ENCODE measurements at regions not wholly inside any gene's neighbourhood (a gene's known extent, or its start where the extent isn't known, plus 50 kb on each side); places are given as distances from the start of the nearest gene placed in this dataset.

GRCh38 chr12:53824001-53824712 lies 72.4 kb upstream of the CISTR start:
- Mint-ChIP-seq H3K27ac (no peak overlapping the region), H3K9me3 (no peaks in the 10 kb centered on the region), H3K36me3 (no peaks in the 10 kb centered on the region), H3K4me3 (no peak overlapping the region), H3K27me3 (peaks cover 48 to 64% of the 10 kb centered on the region in 2 donors), H3K4me1 (ENCODE audit: low read depth in 2 of 2) (no peaks in the 10 kb centered on the region)
- DNase-seq (ENCODE audit: low spot score) = no peak
- no peak for ATAC-seq

- no peak overlapping the region for H3K27ac Mint-ChIP-seq
- peaks cover 41 to 52% of the 10 kb centered on the region in 2 donors for H3K27me3 Mint-ChIP-seq
- H3K4me3 Mint-ChIP-seq = no peak overlapping the region
- no peaks in the 10 kb centered on the region for H3K9me3 Mint-ChIP-seq
- DNase-seq (ENCODE audit: low spot score) = no peak
- no peak for ATAC-seq
- H3K36me3 Mint-ChIP-seq = no peaks in the 10 kb centered on the region
- H3K4me1 Mint-ChIP-seq (ENCODE audit: low read depth in 2 of 2) = no peaks in the 10 kb centered on the region
These were observed 73.7 kb upstream of the CISTR start for GRCh38 chr12:53825246-53826081.

GRCh38 chr12:53827306-53827705 lies 75.5 kb upstream of the CISTR start:
- Mint-ChIP-seq H3K4me1 (ENCODE audit: low read depth in 2 of 2) (no peaks in the 10 kb centered on the region), H3K27ac (no peak overlapping the region), H3K4me3 (no peak overlapping the region), H3K27me3 (peaks cover 30 to 46% of the 10 kb centered on the region in 2 donors), H3K9me3 (no peaks in the 10 kb centered on the region), H3K36me3 (no peaks in the 10 kb centered on the region)
- DNase-seq (ENCODE audit: low spot score) (no peak), ATAC-seq (peak in 1 of 2 donors; percentile 40)

- H3K27ac Mint-ChIP-seq = no peak overlapping the region
- DNase-seq (ENCODE audit: low spot score) = no peak
- H3K36me3 Mint-ChIP-seq = no peaks in the 10 kb centered on the region
- no peak for ATAC-seq
- H3K9me3 Mint-ChIP-seq = no peaks in the 10 kb centered on the region
- peaks cover 29 to 47% of the 10 kb centered on the region in 2 donors for H3K27me3 Mint-ChIP-seq
- no peaks in the 10 kb centered on the region for H3K4me1 Mint-ChIP-seq (ENCODE audit: low read depth in 2 of 2)
- no peak overlapping the region for H3K4me3 Mint-ChIP-seq
These were observed 76.8 kb upstream of the CISTR start for GRCh38 chr12:53828598-53828997.

- ATAC-seq (no peak), DNase-seq (ENCODE audit: low spot score) (no peak)
- H3K9me3 Mint-ChIP-seq = no peaks in the 10 kb centered on the region
- peaks cover 31 to 49% of the 10 kb centered on the region in 2 donors for H3K27me3 Mint-ChIP-seq
- H3K36me3 Mint-ChIP-seq = no peaks in the 10 kb centered on the region
- no peak overlapping the region for H3K4me3 Mint-ChIP-seq
- no peaks in the 10 kb centered on the region for H3K4me1 Mint-ChIP-seq (ENCODE audit: low read depth in 2 of 2)
- no peak overlapping the region for H3K27ac Mint-ChIP-seq
These were observed 77.5 kb upstream of the CISTR start for GRCh38 chr12:53829130-53829819.

- ATAC-seq (no peak), DNase-seq (ENCODE audit: low spot score) (no peak)
- H3K4me3 Mint-ChIP-seq = no peak overlapping the region
- H3K4me1 Mint-ChIP-seq (ENCODE audit: low read depth in 2 of 2) = no peaks in the 10 kb centered on the region
- H3K36me3 Mint-ChIP-seq = no peaks in the 10 kb centered on the region
- no peaks in the 10 kb centered on the region for H3K9me3 Mint-ChIP-seq
- H3K27ac Mint-ChIP-seq = no peak overlapping the region
- peaks cover 38 to 57% of the 10 kb centered on the region in 2 donors for H3K27me3 Mint-ChIP-seq
These were observed 78.9 kb upstream of the CISTR start for GRCh38 chr12:53830631-53831030.

- peaks cover 38 to 80% of the 10 kb centered on the region in 2 donors for H3K27me3 Mint-ChIP-seq
- H3K4me1 Mint-ChIP-seq (ENCODE audit: low read depth in 2 of 2) = no peaks in the 10 kb centered on the region
- no peaks in the 10 kb centered on the region for H3K36me3 Mint-ChIP-seq
- H3K4me3 Mint-ChIP-seq = no peak overlapping the region
- no peaks in the 10 kb centered on the region for H3K9me3 Mint-ChIP-seq
- DNase-seq (ENCODE audit: low spot score) = no peak
- no peak overlapping the region for H3K27ac Mint-ChIP-seq
- ATAC-seq = no peak
These were observed 84.4 kb upstream of the CISTR start for GRCh38 chr12:53836119-53836655.

GRCh38 chr12:53838978-53839377 lies 87.2 kb upstream of the CISTR start:
- Mint-ChIP-seq H3K4me3 (no peak overlapping the region), H3K4me1 (ENCODE audit: low read depth in 2 of 2) (no peaks in the 10 kb centered on the region), H3K27ac (no peak overlapping the region), H3K27me3 (peaks cover 41 to 75% of the 10 kb centered on the region in 2 donors), H3K36me3 (no peaks in the 10 kb centered on the region), H3K9me3 (no peaks in the 10 kb centered on the region)
- ATAC-seq (no peak), DNase-seq (ENCODE audit: low spot score) (no peak)

GRCh38 chr12:53840316-53840715 lies 88.5 kb upstream of the CISTR start:
- DNase-seq (ENCODE audit: low spot score) = no peak
- Mint-ChIP-seq H3K36me3 (no peaks in the 10 kb centered on the region), H3K27ac (no peak overlapping the region), H3K4me3 (no peak overlapping the region), H3K4me1 (ENCODE audit: low read depth in 2 of 2) (no peaks in the 10 kb centered on the region), H3K27me3 (peaks cover 38 to 74% of the 10 kb centered on the region in 2 donors), H3K9me3 (no peaks in the 10 kb centered on the region)
- no peak for ATAC-seq

GRCh38 chr12:53842686-53843085 lies 90.9 kb upstream of the CISTR start:
- ATAC-seq (no peak), DNase-seq (ENCODE audit: low spot score) (no peak)
- no peak overlapping the region for H3K27ac Mint-ChIP-seq
- H3K4me1 Mint-ChIP-seq (ENCODE audit: low read depth in 2 of 2) = no peaks in the 10 kb centered on the region
- no peak overlapping the region for H3K4me3 Mint-ChIP-seq
- H3K27me3 Mint-ChIP-seq = peaks cover 32 to 66% of the 10 kb centered on the region in 2 donors
- no peaks in the 10 kb centered on the region for H3K36me3 Mint-ChIP-seq
- no peaks in the 10 kb centered on the region for H3K9me3 Mint-ChIP-seq

- Mint-ChIP-seq H3K4me3 (no peak overlapping the region), H3K4me1 (ENCODE audit: low read depth in 2 of 2) (no peaks in the 10 kb centered on the region), H3K9me3 (no peaks in the 10 kb centered on the region), H3K27ac (no peak overlapping the region), H3K36me3 (no peaks in the 10 kb centered on the region), H3K27me3 (peaks cover 38 to 73% of the 10 kb centered on the region in 2 donors)
- ATAC-seq (no peak), DNase-seq (ENCODE audit: low spot score) (no peak)
These were observed 91.8 kb upstream of the CISTR start for GRCh38 chr12:53843545-53843944.

- peaks cover 48 to 77% of the 10 kb centered on the region in 2 donors for H3K27me3 Mint-ChIP-seq
These were observed 93.4 kb upstream of the HOXC13 start for GRCh38 chr12:53844994-53845844.

GRCh38 chr12:53845932-53846331 lies 92.7 kb upstream of the HOXC13 start:
- H3K9me3 Mint-ChIP-seq = no peaks in the 10 kb centered on the region
- H3K27ac Mint-ChIP-seq = no peak overlapping the region
- no peaks in the 10 kb centered on the region for H3K36me3 Mint-ChIP-seq
- DNase-seq (ENCODE audit: low spot score) (no peak), ATAC-seq (no peak)
- H3K27me3 Mint-ChIP-seq = peaks cover 49 to 77% of the 10 kb centered on the region in 2 donors
- H3K4me3 Mint-ChIP-seq = no peak overlapping the region
- H3K4me1 Mint-ChIP-seq (ENCODE audit: low read depth in 2 of 2) = no peaks in the 10 kb centered on the region

More at GRCh38 chr12:53844994-53845844, 93.4 kb upstream of the HOXC13 start:
- no peak overlapping the region for H3K27ac Mint-ChIP-seq
- no peaks in the 10 kb centered on the region for H3K36me3 Mint-ChIP-seq
- no peak overlapping the region for H3K4me3 Mint-ChIP-seq
- no peaks in the 10 kb centered on the region for H3K9me3 Mint-ChIP-seq
- ATAC-seq (no peak), DNase-seq (ENCODE audit: low spot score) (no peak)
- H3K4me1 Mint-ChIP-seq (ENCODE audit: low read depth in 2 of 2) = no peaks in the 10 kb centered on the region
